Nephron progenitor cell (in vitro differentiated cells): ENCODE measurements at regions not wholly inside any gene's neighbourhood (a gene's known extent, or its start where the extent isn't known, plus 50 kb on each side); places are given as distances from the start of the nearest gene placed in this dataset.

ENCODE experiments used
- DNase-seq: peaks from one replicate; pipeline ENCODE4 v3.0.0; 2021
- H3K27ac Mint-ChIP-seq: 2 replicates; pipeline ENCODE4 v1.8.0; 2021; ENCODE audit warnings: mild to moderate bottlenecking, moderate library complexity, mixed read lengths
- H3K27me3 Mint-ChIP-seq: 2 replicates; pipeline ENCODE4 v1.8.0; 2021; ENCODE audit warnings: mild to moderate bottlenecking, low read depth, mixed read lengths; ENCODE audit not compliant: poor library complexity
- H3K36me3 Mint-ChIP-seq: 2 replicates; pipeline ENCODE4 v1.8.0; 2021; ENCODE audit warnings: low read depth, mixed read lengths
- H3K4me1 Mint-ChIP-seq: 2 replicates; pipeline ENCODE4 v1.8.0; 2021; ENCODE audit warnings: mixed read lengths
- H3K4me3 Mint-ChIP-seq: 2 replicates; pipeline ENCODE4 v1.8.0; 2021; ENCODE audit warnings: mild to moderate bottlenecking, moderate library complexity, mixed read lengths
- H3K9me3 Mint-ChIP-seq: 2 replicates; pipeline ENCODE4 v1.8.0; 2021; ENCODE audit warnings: mild to moderate bottlenecking, moderate library complexity, mixed read lengths
- TF ChIP-seq, protein P1 (sequence below): fragments of 200-600 bp; sonication (generic); IDR thresholded peaks from 2 replicates; pipeline ENCODE4 v1.5.0; 2021; ENCODE audit warnings: antibody characterized with exemption

GRCh38 chr2:136557203-136557602 is 208.1 kb upstream of the THSD7B start:
- Mint-ChIP-seq H3K9me3 (no peaks in the 10 kb centered on the region), H3K4me1 (no peaks in the 10 kb centered on the region), H3K27ac (no peak overlapping the region), H3K27me3 (peaks cover 18% of the 10 kb centered on the region), H3K36me3 (no peaks in the 10 kb centered on the region), H3K4me3 (no peak overlapping the region)
- DNase-seq = no peak
- TF ChIP-seq, protein P1, sequence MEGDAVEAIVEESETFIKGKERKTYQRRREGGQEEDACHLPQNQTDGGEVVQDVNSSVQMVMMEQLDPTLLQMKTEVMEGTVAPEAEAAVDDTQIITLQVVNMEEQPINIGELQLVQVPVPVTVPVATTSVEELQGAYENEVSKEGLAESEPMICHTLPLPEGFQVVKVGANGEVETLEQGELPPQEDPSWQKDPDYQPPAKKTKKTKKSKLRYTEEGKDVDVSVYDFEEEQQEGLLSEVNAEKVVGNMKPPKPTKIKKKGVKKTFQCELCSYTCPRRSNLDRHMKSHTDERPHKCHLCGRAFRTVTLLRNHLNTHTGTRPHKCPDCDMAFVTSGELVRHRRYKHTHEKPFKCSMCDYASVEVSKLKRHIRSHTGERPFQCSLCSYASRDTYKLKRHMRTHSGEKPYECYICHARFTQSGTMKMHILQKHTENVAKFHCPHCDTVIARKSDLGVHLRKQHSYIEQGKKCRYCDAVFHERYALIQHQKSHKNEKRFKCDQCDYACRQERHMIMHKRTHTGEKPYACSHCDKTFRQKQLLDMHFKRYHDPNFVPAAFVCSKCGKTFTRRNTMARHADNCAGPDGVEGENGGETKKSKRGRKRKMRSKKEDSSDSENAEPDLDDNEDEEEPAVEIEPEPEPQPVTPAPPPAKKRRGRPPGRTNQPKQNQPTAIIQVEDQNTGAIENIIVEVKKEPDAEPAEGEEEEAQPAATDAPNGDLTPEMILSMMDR = no peak

DNA sequence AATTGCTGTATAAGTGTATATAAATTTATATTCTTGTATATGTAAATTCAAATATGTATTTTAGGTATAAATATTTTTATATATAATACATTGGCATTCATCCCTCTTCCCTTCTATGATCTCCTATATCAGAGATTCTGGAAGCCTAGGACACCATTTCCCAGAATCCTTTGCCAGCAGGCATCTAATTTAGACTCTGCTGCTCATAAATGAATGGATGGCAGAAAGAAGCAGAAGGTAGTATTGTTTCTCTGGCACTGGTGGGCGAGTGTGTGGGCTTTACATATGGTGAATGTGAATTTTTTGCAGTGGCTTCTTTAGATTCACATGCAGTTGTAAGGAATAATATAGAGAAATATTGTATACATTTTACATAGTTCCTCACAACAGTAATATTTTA is 215.2 kb upstream of the THSD7B start:
- TF ChIP-seq, protein P1 = no peak
- no peaks in the 10 kb centered on the region for H3K4me1 Mint-ChIP-seq
- no peaks in the 10 kb centered on the region for H3K36me3 Mint-ChIP-seq
- peaks cover 10% of the 10 kb centered on the region for H3K27me3 Mint-ChIP-seq
- no peaks in the 10 kb centered on the region for H3K9me3 Mint-ChIP-seq
- DNase-seq = no peak
- no peak overlapping the region for H3K27ac Mint-ChIP-seq
- H3K4me3 Mint-ChIP-seq = no peak overlapping the region

- H3K36me3 Mint-ChIP-seq = no peaks in the 10 kb centered on the region
- TF ChIP-seq, protein P1 = no peak
Observed at GRCh38 chr2:136539355-136539754, 226.0 kb upstream of the THSD7B start.

GRCh38 chr2:136538489-136538888 is 226.9 kb upstream of the THSD7B start:
- DNase-seq = no peak
- Mint-ChIP-seq H3K27ac (no peak overlapping the region), H3K36me3 (no peaks in the 10 kb centered on the region), H3K4me1 (no peaks in the 10 kb centered on the region), H3K4me3 (no peak overlapping the region), H3K9me3 (no peaks in the 10 kb centered on the region), H3K27me3 (peaks cover 5% of the 10 kb centered on the region)
- TF ChIP-seq, protein P1 = no peak

More at GRCh38 chr2:136539355-136539754, 226.0 kb upstream of the THSD7B start:
- no peak for DNase-seq
- no peaks in the 10 kb centered on the region for H3K9me3 Mint-ChIP-seq
- H3K27me3 Mint-ChIP-seq = peaks cover 13% of the 10 kb centered on the region
- no peaks in the 10 kb centered on the region for H3K4me1 Mint-ChIP-seq
- H3K27ac Mint-ChIP-seq = no peak overlapping the region
- no peak overlapping the region for H3K4me3 Mint-ChIP-seq

DNA sequence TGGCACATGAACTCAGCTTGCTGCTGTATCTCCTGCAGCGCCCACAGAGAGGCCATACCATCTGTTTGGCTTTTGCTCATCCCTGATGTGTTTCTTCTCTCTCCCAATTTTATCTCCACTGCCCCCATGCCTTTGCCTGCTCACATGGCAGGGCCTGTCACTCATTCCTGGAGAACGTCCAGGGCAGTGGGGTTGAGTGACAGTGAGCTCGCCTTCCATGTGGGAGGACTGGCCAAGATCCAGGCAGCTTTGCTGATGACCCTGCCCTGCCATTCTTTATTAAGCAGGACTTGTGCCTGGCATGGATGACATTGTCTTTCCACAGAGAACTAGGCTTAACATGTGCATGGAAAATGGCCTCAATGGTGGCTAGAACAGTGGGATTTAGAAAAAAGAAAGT is 230.5 kb upstream of the THSD7B start:
- Mint-ChIP-seq H3K4me1 (no peaks in the 10 kb centered on the region), H3K36me3 (no peaks in the 10 kb centered on the region), H3K9me3 (no peaks in the 10 kb centered on the region), H3K27me3 (no peaks in the 10 kb centered on the region), H3K27ac (no peak overlapping the region), H3K4me3 (no peak overlapping the region)
- TF ChIP-seq, protein P1 = no peak
- DNase-seq = no peak

DNA sequence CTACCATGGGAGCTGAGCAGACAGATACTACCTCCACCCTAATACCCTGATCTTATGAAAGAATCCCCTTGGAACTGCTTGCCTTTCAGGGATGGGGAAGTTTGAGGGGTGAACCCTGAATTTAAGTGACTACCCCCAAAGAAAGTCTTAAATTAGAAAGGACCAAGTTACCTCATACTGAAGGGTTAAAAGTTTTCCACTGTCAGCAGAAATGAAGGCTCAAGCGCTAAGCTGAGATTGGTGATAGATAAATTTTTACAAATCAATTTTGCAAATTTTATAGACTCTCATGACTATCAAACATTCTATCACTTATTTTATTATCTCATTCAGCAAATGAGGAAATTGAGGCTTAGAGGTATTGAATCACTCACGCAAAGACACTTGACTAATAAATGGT is 233.2 kb upstream of the THSD7B start:
- DNase-seq = no peak
- no peaks in the 10 kb centered on the region for H3K4me1 Mint-ChIP-seq
- peaks cover 6% of the 10 kb centered on the region for H3K27me3 Mint-ChIP-seq
- H3K36me3 Mint-ChIP-seq = no peaks in the 10 kb centered on the region
- no peaks in the 10 kb centered on the region for H3K9me3 Mint-ChIP-seq
- H3K4me3 Mint-ChIP-seq = no peak overlapping the region
- TF ChIP-seq, protein P1 = no peak
- no peak overlapping the region for H3K27ac Mint-ChIP-seq
